DND-41 (cell line): ENCODE measurements at regions not wholly inside any gene's neighbourhood (a gene's known extent, or its start where the extent isn't known, plus 50 kb on each side); places are given as distances from the start of the nearest gene placed in this dataset.

Source experiments
- ATAC-seq: fragments of 200-7000 bp; cut with Tn5 transposase; 3 replicates; pipeline ENCODE4 v1.9.1; 2021; ENCODE audit warnings: low read depth; ENCODE audit not compliant: insufficient read depth
- DNase-seq: peaks from one replicate; pipeline ENCODE4 v3.0.0-alpha.2; 2020
- H2AFZ ChIP-seq: 2 replicates; pipeline ENCODE4 v1.6.0; 2012; ENCODE audit warnings: low read depth, low read length
- H3K27ac ChIP-seq: 2 replicates; pipeline ENCODE4 v1.5.1; 2012; ENCODE audit warnings: low read length, inconsistent platforms
- H3K27me3 ChIP-seq: fragments of 200-600 bp; sonication (generic); 2 replicates; pipeline ENCODE4 v1.6.0; 2012; ENCODE audit warnings: low read length, mild to moderate bottlenecking, inconsistent platforms; ENCODE audit not compliant: insufficient read depth, poor library complexity
- H3K36me3 ChIP-seq: 2 replicates; pipeline ENCODE4 v1.5.1; 2012; ENCODE audit warnings: low read length, inconsistent platforms; ENCODE audit not compliant: insufficient read depth
- H3K4me1 ChIP-seq: 2 replicates; pipeline ENCODE4 v1.5.1; 2012; ENCODE audit warnings: mild to moderate bottlenecking, low read length; ENCODE audit not compliant: insufficient read depth
- H3K4me2 ChIP-seq: 2 replicates; pipeline ENCODE4 v1.6.0; 2012; ENCODE audit warnings: mild to moderate bottlenecking, moderate library complexity, low read length, inconsistent platforms; ENCODE audit not compliant: insufficient read depth
- H3K4me3 ChIP-seq, 2 experiments: fragments of 200-600 bp in 1 of 2; shearing (Covaris generic) in 1 of 2; 2 replicates each; pipeline ENCODE4 v1.5.1; 2012 to 2016; ENCODE audit warnings: inconsistent platforms in 2 of 2, low read length in 2 of 2, mild to moderate bottlenecking in 2 of 2, low read depth in 1 of 2, moderate library complexity in 1 of 2
- H3K79me2 ChIP-seq: 2 replicates; pipeline ENCODE4 v1.6.0; 2012; ENCODE audit warnings: low read length, inconsistent platforms; ENCODE audit not compliant: insufficient read depth
- H3K9ac ChIP-seq: 2 replicates; pipeline ENCODE4 v1.6.0; 2012; ENCODE audit warnings: low read depth, mild to moderate bottlenecking, inconsistent platforms, low read length, moderate library complexity
- H3K9me3 ChIP-seq: 2 replicates; pipeline ENCODE4 v1.5.1; 2012; ENCODE audit warnings: low read length, moderate library complexity, mild to moderate bottlenecking, inconsistent platforms; ENCODE audit not compliant: insufficient read depth, severe bottlenecking
- H4K20me1 ChIP-seq: 2 replicates; pipeline ENCODE4 v1.6.0; 2012; ENCODE audit warnings: low read length; ENCODE audit not compliant: insufficient read depth
- CTCF ChIP-seq: IDR thresholded peaks from 2 replicates; pipeline ENCODE4 v1.5.1; 2012; ENCODE audit warnings: borderline replicate concordance, low read length, moderate library complexity, mild to moderate bottlenecking; ENCODE audit not compliant: poor library complexity, severe bottlenecking; ENCODE audit errors: extremely low read depth
- EZH2 ChIP-seq: IDR thresholded peaks from 3 replicates; pipeline ENCODE4 v1.6.1; 2012; ENCODE audit warnings: borderline replicate concordance, low read depth, mild to moderate bottlenecking, moderate library complexity, low read length, inconsistent platforms; ENCODE audit not compliant: severe bottlenecking

- Histone ChIP-seq H3K27me3 (no peaks in the 10 kb centered on the region), H4K20me1 (no peaks in the 10 kb centered on the region), H3K4me3 (no peak overlapping the region), H3K4me2 (no peak overlapping the region), H3K79me2 (no peaks in the 10 kb centered on the region), H3K4me1 (no peaks in the 10 kb centered on the region), H3K9me3 (peaks cover 1% of the 10 kb centered on the region), H3K36me3 (no peaks in the 10 kb centered on the region), H3K9ac (no peak overlapping the region), H3K27ac (no peak overlapping the region), H2AFZ (no peak overlapping the region)
- ATAC-seq (no peak), DNase-seq (no peak)
- TF ChIP-seq EZH2 (no peak), CTCF (no peak)
Observed at GRCh38 chr13:65763811-65764210, 1466.3 kb downstream of the PCDH9 start.

GRCh38 chr13:65762012-65762411 lies 1468.1 kb downstream of the PCDH9 start:
- H3K9ac ChIP-seq: no peak overlapping the region
- H3K27me3 ChIP-seq: no peaks in the 10 kb centered on the region
- no peak overlapping the region for H3K4me3 ChIP-seq
- peaks cover 8% of the 10 kb centered on the region for H3K9me3 ChIP-seq
- no peak for DNase-seq
- no peaks in the 10 kb centered on the region for H3K4me1 ChIP-seq
- no peaks in the 10 kb centered on the region for H3K79me2 ChIP-seq
- H3K36me3 ChIP-seq: no peaks in the 10 kb centered on the region
- no peak overlapping the region for H2AFZ ChIP-seq
- no peak overlapping the region for H3K4me2 ChIP-seq
- no peak for TF ChIP-seq EZH2
- TF ChIP-seq CTCF: no peak
- no peak for ATAC-seq
- H3K27ac ChIP-seq: no peak overlapping the region
- H4K20me1 ChIP-seq: no peaks in the 10 kb centered on the region

- DNase-seq: no peak
- no peak overlapping the region for H3K9ac ChIP-seq
- no peak overlapping the region for H2AFZ ChIP-seq
- H3K79me2 ChIP-seq: no peaks in the 10 kb centered on the region
- no peak for ATAC-seq
- no peaks in the 10 kb centered on the region for H3K36me3 ChIP-seq
- no peaks in the 10 kb centered on the region for H3K4me1 ChIP-seq
- no peak overlapping the region for H3K27ac ChIP-seq
- H3K27me3 ChIP-seq: no peaks in the 10 kb centered on the region
- H3K9me3 ChIP-seq: peaks cover 8% of the 10 kb centered on the region
- no peak for TF ChIP-seq CTCF
- no peak for TF ChIP-seq EZH2
- no peak overlapping the region for H3K4me3 ChIP-seq
- H4K20me1 ChIP-seq: no peaks in the 10 kb centered on the region
- no peak overlapping the region for H3K4me2 ChIP-seq
Observed at GRCh38 chr13:65756071-65756671, 1474.0 kb downstream of the PCDH9 start.
